ENCODE measurements at regions not wholly inside any gene's neighbourhood (a gene's known extent, or its start where the extent isn't known, plus 50 kb on each side); places are given as distances from the start of the nearest gene placed in this dataset.
A peak's percentile ranks its signal among the peaks of the same experiment; 100 is the strongest.
"Not testable (repeated sequence)": the region's sequence is repeated elsewhere in the genome, so short reads cannot be mapped to it uniquely, and the experiment has no call there.

GRCh38 chr1:220966473-220966872 is 87.2 kb downstream of the HLX start:
- TF ChIP-seq CTCF (conservative IDR thresholded peaks at IDR 0.05 in 1 of 2, IDR thresholded peaks at IDR 0.05 in 1 of 2; ENCODE audit: low read depth in 1 of 2, low read length in 2 of 2) (no peak), EZH2 (IDR thresholded peaks at IDR 0.05; ENCODE audit: low read length, missing control alignments) (no peak)
- no peaks in the 10 kb centered on the region for H3K36me3 ChIP-seq (ENCODE audit: control insufficient read depth, insufficient read depth, low read length)
- H3K9me3 ChIP-seq (ENCODE audit: control insufficient read depth, insufficient read depth, low read depth, low read length): no peaks in the 10 kb centered on the region
- H4K20me1 ChIP-seq (ENCODE audit: control insufficient read depth, extremely low read depth, insufficient read depth, low read length): no peaks in the 10 kb centered on the region
- H3K4me1 ChIP-seq (ENCODE audit: control insufficient read depth, extremely low read depth, insufficient read depth, low read length): peaks cover 16% of the 10 kb centered on the region
- H2AFZ ChIP-seq (ENCODE audit: low read length): no peak overlapping the region
- H3K4me3 ChIP-seq (replicated peaks in 1 of 4; ENCODE audit: control extremely low read depth in 1 of 4, insufficient read depth in 1 of 4, low read depth in 3 of 4, low read length in 4 of 4): no peak overlapping the region
- H3K79me2 ChIP-seq (ENCODE audit: control insufficient read depth, insufficient read depth, low read length): no peaks in the 10 kb centered on the region
- H3K4me2 ChIP-seq (ENCODE audit: extremely low read depth, insufficient read depth, low read length): no peak overlapping the region
- no peaks in the 10 kb centered on the region for H3K27me3 ChIP-seq (ENCODE audit: control insufficient read depth, insufficient read depth, low read length)
- no peak overlapping the region for H3K9ac ChIP-seq (ENCODE audit: insufficient read depth, low read length)
- no peak for DNase-seq (ENCODE audit: low read depth in 2 of 2)
- no peak overlapping the region for H3K27ac ChIP-seq (ENCODE audit: insufficient read depth, low read length)

- no peak overlapping the region for H3K4me2 ChIP-seq (ENCODE audit: extremely low read depth, insufficient read depth, low read length)
- H4K20me1 ChIP-seq (ENCODE audit: control insufficient read depth, extremely low read depth, insufficient read depth, low read length): no peaks in the 10 kb centered on the region
- no peak overlapping the region for H3K4me3 ChIP-seq (replicated peaks in 1 of 4; ENCODE audit: control extremely low read depth in 1 of 4, insufficient read depth in 1 of 4, low read depth in 3 of 4, low read length in 4 of 4)
- H3K4me1 ChIP-seq (ENCODE audit: control insufficient read depth, extremely low read depth, insufficient read depth, low read length): peaks cover 13% of the 10 kb centered on the region
- TF ChIP-seq CTCF (conservative IDR thresholded peaks at IDR 0.05 in 1 of 2, IDR thresholded peaks at IDR 0.05 in 1 of 2; ENCODE audit: low read depth in 1 of 2, low read length in 2 of 2): no peak
- TF ChIP-seq EZH2 (IDR thresholded peaks at IDR 0.05; ENCODE audit: low read length, missing control alignments): no peak
- H3K79me2 ChIP-seq (ENCODE audit: control insufficient read depth, insufficient read depth, low read length): no peaks in the 10 kb centered on the region
- DNase-seq (ENCODE audit: low read depth in 2 of 2): peak in 1 of 2 donors; percentile 27
- no peaks in the 10 kb centered on the region for H3K27me3 ChIP-seq (ENCODE audit: control insufficient read depth, insufficient read depth, low read length)
- H3K9ac ChIP-seq (ENCODE audit: insufficient read depth, low read length): no peak overlapping the region
- no peaks in the 10 kb centered on the region for H3K36me3 ChIP-seq (ENCODE audit: control insufficient read depth, insufficient read depth, low read length)
- H3K9me3 ChIP-seq (ENCODE audit: control insufficient read depth, insufficient read depth, low read depth, low read length): no peaks in the 10 kb centered on the region
- no peak overlapping the region for H3K27ac ChIP-seq (ENCODE audit: insufficient read depth, low read length)
- no peak overlapping the region for H2AFZ ChIP-seq (ENCODE audit: low read length)
Measured at GRCh38 chr1:220966881-220967611, 87.8 kb downstream of the HLX start.

GRCh38 chr1:220967911-220968310 is 88.7 kb downstream of the HLX start:
- peaks cover 7% of the 10 kb centered on the region for H3K4me1 ChIP-seq (ENCODE audit: control insufficient read depth, extremely low read depth, insufficient read depth, low read length)
- no peak for TF ChIP-seq CTCF (conservative IDR thresholded peaks at IDR 0.05 in 1 of 2, IDR thresholded peaks at IDR 0.05 in 1 of 2; ENCODE audit: low read depth in 1 of 2, low read length in 2 of 2)
- no peak for TF ChIP-seq EZH2 (IDR thresholded peaks at IDR 0.05; ENCODE audit: low read length, missing control alignments)
- H3K79me2 ChIP-seq (ENCODE audit: control insufficient read depth, insufficient read depth, low read length): no peaks in the 10 kb centered on the region
- H3K4me3 ChIP-seq (replicated peaks in 1 of 4; ENCODE audit: control extremely low read depth in 1 of 4, insufficient read depth in 1 of 4, low read depth in 3 of 4, low read length in 4 of 4): no peak overlapping the region
- H3K9ac ChIP-seq (ENCODE audit: insufficient read depth, low read length): no peak overlapping the region
- no peaks in the 10 kb centered on the region for H4K20me1 ChIP-seq (ENCODE audit: control insufficient read depth, extremely low read depth, insufficient read depth, low read length)
- H3K4me2 ChIP-seq (ENCODE audit: extremely low read depth, insufficient read depth, low read length): no peak overlapping the region
- H3K27me3 ChIP-seq (ENCODE audit: control insufficient read depth, insufficient read depth, low read length): no peaks in the 10 kb centered on the region
- H3K27ac ChIP-seq (ENCODE audit: insufficient read depth, low read length): no peak overlapping the region
- no peaks in the 10 kb centered on the region for H3K9me3 ChIP-seq (ENCODE audit: control insufficient read depth, insufficient read depth, low read depth, low read length)
- no peak for DNase-seq (ENCODE audit: low read depth in 2 of 2)
- no peak overlapping the region for H2AFZ ChIP-seq (ENCODE audit: low read length)
- H3K36me3 ChIP-seq (ENCODE audit: control insufficient read depth, insufficient read depth, low read length): no peaks in the 10 kb centered on the region

GRCh38 chr1:220969281-220969680 is 90.0 kb downstream of the HLX start:
- H3K4me2 ChIP-seq (ENCODE audit: extremely low read depth, insufficient read depth, low read length); H3K4me1 ChIP-seq (ENCODE audit: control insufficient read depth, extremely low read depth, insufficient read depth, low read length); H3K79me2 ChIP-seq (ENCODE audit: control insufficient read depth, insufficient read depth, low read length); H3K9ac ChIP-seq (ENCODE audit: insufficient read depth, low read length); H4K20me1 ChIP-seq (ENCODE audit: control insufficient read depth, extremely low read depth, insufficient read depth, low read length); H2AFZ ChIP-seq (ENCODE audit: low read length); H3K27ac ChIP-seq (ENCODE audit: insufficient read depth, low read length); DNase-seq (ENCODE audit: low read depth in 2 of 2); H3K4me3 ChIP-seq (replicated peaks in 1 of 4; ENCODE audit: control extremely low read depth in 1 of 4, insufficient read depth in 1 of 4, low read depth in 3 of 4, low read length in 4 of 4); H3K36me3 ChIP-seq (ENCODE audit: control insufficient read depth, insufficient read depth, low read length); H3K9me3 ChIP-seq (ENCODE audit: control insufficient read depth, insufficient read depth, low read depth, low read length); H3K27me3 ChIP-seq (ENCODE audit: control insufficient read depth, insufficient read depth, low read length): not testable (repeated sequence)
